ENCODE measurements at regions not wholly inside any gene's neighbourhood (a gene's known extent, or its start where the extent isn't known, plus 50 kb on each side); places are given as distances from the start of the nearest gene placed in this dataset.
"Not testable (repeated sequence)": the region's sequence is repeated elsewhere in the genome, so short reads cannot be mapped to it uniquely, and the experiment has no call there.

DNA sequence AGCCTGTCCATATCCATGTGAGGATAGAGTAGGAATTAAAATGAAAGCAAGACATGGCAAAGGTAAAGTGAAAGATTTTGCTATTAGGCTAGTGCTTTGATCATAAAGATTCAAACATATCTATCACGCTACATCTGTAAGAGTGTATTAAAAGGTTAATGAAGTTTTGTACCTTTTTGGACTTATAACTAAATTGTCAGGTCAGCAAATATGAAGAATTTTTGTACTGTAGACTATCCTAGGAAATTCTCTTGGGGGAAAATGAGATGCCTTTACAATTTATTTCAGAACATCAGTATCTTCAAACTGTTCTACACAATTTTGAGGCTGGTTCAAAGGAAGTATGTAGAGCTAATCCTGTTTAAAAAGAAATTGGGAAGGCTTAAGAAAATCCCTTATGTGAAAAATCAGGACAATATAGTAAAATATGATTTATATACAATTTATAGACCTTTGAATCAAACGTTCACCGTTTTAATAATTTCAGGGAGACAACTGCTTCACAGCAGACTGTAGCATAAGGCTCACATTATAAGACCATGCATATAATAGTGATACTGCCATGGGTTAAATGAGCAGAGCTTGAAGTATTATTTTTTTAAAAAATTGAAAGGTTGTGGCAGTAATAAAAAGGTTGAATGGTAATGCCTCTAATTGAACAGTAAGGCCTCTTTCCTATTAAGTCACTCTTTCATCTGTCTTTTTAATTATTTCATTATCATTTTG is 639.5 kb upstream of the ARRDC3 start:
- Histone ChIP-seq H3K36me3 (ENCODE audit: control insufficient read depth, insufficient read depth, low read length) (no peaks in the 10 kb centered on the region), H3K9me3 (ENCODE audit: control insufficient read depth, low read length) (no peaks in the 10 kb centered on the region), H3K4me3 (ENCODE audit: extremely low read depth, insufficient read depth, low read length, poor library complexity, severe bottlenecking) (no peak overlapping the region), H3K4me1 (ENCODE audit: control insufficient read depth, insufficient read depth, low read length, poor library complexity, severe bottlenecking) (no peaks in the 10 kb centered on the region), H3K27ac (ENCODE audit: low read depth, low read length, severe bottlenecking) (no peak overlapping the region)
- WGBS, 2 experiments (ENCODE audit: insufficient coverage in 2 of 2) = no CpG with 5 or more reads among the region's 3 CpGs

DNA sequence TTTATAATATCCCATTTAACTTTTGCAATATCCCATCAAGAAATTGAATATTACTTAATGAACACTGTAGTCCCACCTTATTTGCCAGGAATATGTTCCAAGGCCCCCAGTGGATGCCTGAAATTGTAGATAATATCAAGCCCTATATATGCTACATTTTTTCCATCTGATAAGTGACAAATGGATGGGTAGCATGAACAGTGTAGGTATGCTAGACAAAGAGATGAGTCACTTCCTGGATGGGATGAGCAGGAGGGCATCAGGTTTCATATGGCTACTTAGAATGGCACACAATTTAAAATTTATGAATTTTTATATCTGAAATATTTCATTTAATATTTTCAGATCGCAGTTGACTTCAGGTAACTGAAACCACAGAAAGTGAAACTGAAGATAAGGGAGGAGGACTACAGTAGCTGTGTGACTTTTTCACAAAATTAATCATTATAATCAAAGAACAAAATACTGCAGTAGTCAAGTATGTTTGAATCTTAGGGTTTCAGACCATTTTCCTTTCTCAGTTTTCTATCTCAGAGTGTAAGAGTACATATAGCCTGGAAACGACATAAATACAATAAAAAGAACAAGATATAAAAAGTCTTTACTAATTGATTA is 636.4 kb upstream of the ARRDC3 start:
- no CpG with 5 or more reads among the region's 2 CpGs for WGBS, 2 experiments (ENCODE audit: insufficient coverage in 2 of 2)
- Histone ChIP-seq H3K27ac (ENCODE audit: low read depth, low read length, severe bottlenecking) (no peak overlapping the region), H3K4me1 (ENCODE audit: control insufficient read depth, insufficient read depth, low read length, poor library complexity, severe bottlenecking) (no peaks in the 10 kb centered on the region), H3K36me3 (ENCODE audit: control insufficient read depth, insufficient read depth, low read length) (no peaks in the 10 kb centered on the region), H3K4me3 (ENCODE audit: extremely low read depth, insufficient read depth, low read length, poor library complexity, severe bottlenecking) (no peak overlapping the region), H3K9me3 (ENCODE audit: control insufficient read depth, low read length) (no peaks in the 10 kb centered on the region)

GRCh38 chr5:92017776-92018175 is 634.7 kb upstream of the ARRDC3 start:
- Histone ChIP-seq H3K9me3 (ENCODE audit: control insufficient read depth, low read length) (no peaks in the 10 kb centered on the region), H3K4me1 (ENCODE audit: control insufficient read depth, insufficient read depth, low read length, poor library complexity, severe bottlenecking) (no peaks in the 10 kb centered on the region), H3K4me3 (ENCODE audit: extremely low read depth, insufficient read depth, low read length, poor library complexity, severe bottlenecking) (no peak overlapping the region), H3K36me3 (ENCODE audit: control insufficient read depth, insufficient read depth, low read length) (no peaks in the 10 kb centered on the region), H3K27ac (ENCODE audit: low read depth, low read length, severe bottlenecking) (no peak overlapping the region)

DNA sequence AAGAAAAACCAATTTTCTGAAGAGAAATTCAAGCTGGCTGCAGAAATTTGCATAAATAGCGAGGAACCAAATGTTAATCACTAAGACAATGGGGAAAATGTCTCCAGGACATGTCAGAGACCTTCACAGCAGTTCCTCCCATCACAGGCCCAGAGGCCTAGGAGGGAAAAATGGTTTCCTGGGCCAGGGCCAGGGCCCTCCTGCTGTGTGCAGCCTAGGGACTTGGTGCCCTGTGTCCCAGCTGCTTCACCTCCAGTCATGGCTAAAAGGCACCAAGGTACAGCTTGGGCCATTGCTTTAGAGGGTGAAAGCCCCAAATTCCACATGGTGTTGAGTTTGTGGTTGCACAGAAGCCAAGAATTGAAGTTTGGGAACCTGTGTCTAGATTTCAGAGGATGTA is 628.7 kb upstream of the ARRDC3 start:
- not testable (repeated sequence) for H3K4me3 ChIP-seq (ENCODE audit: extremely low read depth, insufficient read depth, low read length, poor library complexity, severe bottlenecking); H3K36me3 ChIP-seq (ENCODE audit: control insufficient read depth, insufficient read depth, low read length); H3K9me3 ChIP-seq (ENCODE audit: control insufficient read depth, low read length); H3K27ac ChIP-seq (ENCODE audit: low read depth, low read length, severe bottlenecking); H3K4me1 ChIP-seq (ENCODE audit: control insufficient read depth, insufficient read depth, low read length, poor library complexity, severe bottlenecking)
- WGBS, 2 experiments (ENCODE audit: insufficient coverage in 2 of 2) = 62% methylated on average over 1 of the region's 1 CpG; no CpG with 5 or more reads in 1 of the 2 experiments

DNA sequence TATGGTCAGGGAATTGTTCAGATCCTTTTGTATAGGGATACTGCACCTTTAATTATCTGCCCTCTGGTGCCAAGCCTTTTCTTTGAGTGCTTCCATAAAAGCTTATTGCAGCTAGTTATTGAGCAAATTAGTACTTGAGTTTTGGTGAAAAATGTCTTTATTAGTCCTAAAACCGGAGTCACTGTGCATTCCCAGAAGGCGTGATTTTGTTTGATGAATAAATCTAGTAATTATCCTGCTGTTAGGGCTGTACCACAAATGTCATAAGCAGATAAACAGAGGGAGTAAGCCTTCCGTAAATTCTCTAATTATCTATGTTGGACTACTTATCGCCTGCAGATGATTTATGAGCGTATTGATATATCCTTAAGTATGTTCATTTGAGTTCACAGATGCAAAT is 620.7 kb upstream of the ARRDC3 start:
- H3K4me3 ChIP-seq (ENCODE audit: extremely low read depth, insufficient read depth, low read length, poor library complexity, severe bottlenecking) = no peak overlapping the region
- H3K4me1 ChIP-seq (ENCODE audit: control insufficient read depth, insufficient read depth, low read length, poor library complexity, severe bottlenecking) = no peaks in the 10 kb centered on the region
- H3K27ac ChIP-seq (ENCODE audit: low read depth, low read length, severe bottlenecking) = no peak overlapping the region
- no peaks in the 10 kb centered on the region for H3K9me3 ChIP-seq (ENCODE audit: control insufficient read depth, low read length)
- H3K36me3 ChIP-seq (ENCODE audit: control insufficient read depth, insufficient read depth, low read length) = no peaks in the 10 kb centered on the region
- 80 to 92% methylated on average over 1 to 5 of the region's 5 CpGs for WGBS, 2 experiments (ENCODE audit: insufficient coverage in 2 of 2)

- H3K4me1 ChIP-seq (ENCODE audit: control insufficient read depth, insufficient read depth, low read length, poor library complexity, severe bottlenecking) = no peaks in the 10 kb centered on the region
- no peak overlapping the region for H3K4me3 ChIP-seq (ENCODE audit: extremely low read depth, insufficient read depth, low read length, poor library complexity, severe bottlenecking)
- H3K9me3 ChIP-seq (ENCODE audit: control insufficient read depth, low read length) = no peaks in the 10 kb centered on the region
- 100% methylated on average over 3 of the region's 4 CpGs; no CpG with 5 or more reads in 1 of the 2 experiments for WGBS, 2 experiments (ENCODE audit: insufficient coverage in 2 of 2)
- no peaks in the 10 kb centered on the region for H3K36me3 ChIP-seq (ENCODE audit: control insufficient read depth, insufficient read depth, low read length)
- no peak overlapping the region for H3K27ac ChIP-seq (ENCODE audit: low read depth, low read length, severe bottlenecking)
These were observed 619.7 kb upstream of the ARRDC3 start for GRCh38 chr5:92002721-92003274.

- H3K4me3 ChIP-seq (ENCODE audit: extremely low read depth, insufficient read depth, low read length, poor library complexity, severe bottlenecking) = no peak overlapping the region
- H3K27ac ChIP-seq (ENCODE audit: low read depth, low read length, severe bottlenecking) = no peak overlapping the region
- no peaks in the 10 kb centered on the region for H3K9me3 ChIP-seq (ENCODE audit: control insufficient read depth, low read length)
- no peaks in the 10 kb centered on the region for H3K36me3 ChIP-seq (ENCODE audit: control insufficient read depth, insufficient read depth, low read length)
- no peaks in the 10 kb centered on the region for H3K4me1 ChIP-seq (ENCODE audit: control insufficient read depth, insufficient read depth, low read length, poor library complexity, severe bottlenecking)
- 70 to 80% methylated on average over 1 to 2 of the region's 3 CpGs for WGBS, 2 experiments (ENCODE audit: insufficient coverage in 2 of 2)
These were observed 615.7 kb upstream of the ARRDC3 start for GRCh38 chr5:91998774-91999173.

GRCh38 chr5:91983869-91984268 is 600.8 kb upstream of the ARRDC3 start:
- no peaks in the 10 kb centered on the region for H3K4me1 ChIP-seq (ENCODE audit: control insufficient read depth, insufficient read depth, low read length, poor library complexity, severe bottlenecking)
- no peak overlapping the region for H3K27ac ChIP-seq (ENCODE audit: low read depth, low read length, severe bottlenecking)
- WGBS, 2 experiments (ENCODE audit: insufficient coverage in 2 of 2) = no CpG with 5 or more reads among the region's 1 CpG
- no peaks in the 10 kb centered on the region for H3K36me3 ChIP-seq (ENCODE audit: control insufficient read depth, insufficient read depth, low read length)
- H3K9me3 ChIP-seq (ENCODE audit: control insufficient read depth, low read length) = no peaks in the 10 kb centered on the region
- H3K4me3 ChIP-seq (ENCODE audit: extremely low read depth, insufficient read depth, low read length, poor library complexity, severe bottlenecking) = no peak overlapping the region

- no CpG with 5 or more reads among the region's 2 CpGs for WGBS, 2 experiments (ENCODE audit: insufficient coverage in 2 of 2)
- no peak overlapping the region for H3K27ac ChIP-seq (ENCODE audit: low read depth, low read length, severe bottlenecking)
- no peaks in the 10 kb centered on the region for H3K4me1 ChIP-seq (ENCODE audit: control insufficient read depth, insufficient read depth, low read length, poor library complexity, severe bottlenecking)
- H3K4me3 ChIP-seq (ENCODE audit: extremely low read depth, insufficient read depth, low read length, poor library complexity, severe bottlenecking) = no peak overlapping the region
- H3K9me3 ChIP-seq (ENCODE audit: control insufficient read depth, low read length) = no peaks in the 10 kb centered on the region
- H3K36me3 ChIP-seq (ENCODE audit: control insufficient read depth, insufficient read depth, low read length) = no peaks in the 10 kb centered on the region
These were observed 595.2 kb upstream of the ARRDC3 start for GRCh38 chr5:91978221-91978882.

- H3K27ac ChIP-seq (ENCODE audit: low read depth, low read length, severe bottlenecking) = no peak overlapping the region
- H3K9me3 ChIP-seq (ENCODE audit: control insufficient read depth, low read length) = no peaks in the 10 kb centered on the region
- no peak overlapping the region for H3K4me3 ChIP-seq (ENCODE audit: extremely low read depth, insufficient read depth, low read length, poor library complexity, severe bottlenecking)
- H3K4me1 ChIP-seq (ENCODE audit: control insufficient read depth, insufficient read depth, low read length, poor library complexity, severe bottlenecking) = no peaks in the 10 kb centered on the region
- no peaks in the 10 kb centered on the region for H3K36me3 ChIP-seq (ENCODE audit: control insufficient read depth, insufficient read depth, low read length)
These were observed 594.5 kb upstream of the ARRDC3 start for GRCh38 chr5:91977579-91977978.

- H3K27ac ChIP-seq (ENCODE audit: low read depth, low read length, severe bottlenecking) = no peak overlapping the region
- no peaks in the 10 kb centered on the region for H3K36me3 ChIP-seq (ENCODE audit: control insufficient read depth, insufficient read depth, low read length)
- no peaks in the 10 kb centered on the region for H3K4me1 ChIP-seq (ENCODE audit: control insufficient read depth, insufficient read depth, low read length, poor library complexity, severe bottlenecking)
- 68 to 86% methylated on average over 1 to 2 of the region's 3 CpGs for WGBS, 2 experiments (ENCODE audit: insufficient coverage in 2 of 2)
- no peaks in the 10 kb centered on the region for H3K9me3 ChIP-seq (ENCODE audit: control insufficient read depth, low read length)
- H3K4me3 ChIP-seq (ENCODE audit: extremely low read depth, insufficient read depth, low read length, poor library complexity, severe bottlenecking) = no peak overlapping the region
These were observed 593.3 kb upstream of the ARRDC3 start for GRCh38 chr5:91976451-91976850.
